AG04449 (cell line): ENCODE measurements at regions not wholly inside any gene's neighbourhood (a gene's known extent, or its start where the extent isn't known, plus 50 kb on each side); places are given as distances from the start of the nearest gene placed in this dataset.

Experiments
- CTCF ChIA-PET: fragments of 350-600 bp; formaldehyde crosslinking; extraction: SDS; loops from one replicate; lab custom pipeline; 2021; ENCODE audit warnings: antibody characterized with exemption; lab: Yijun Ruan, JAX
- POLR2A ChIA-PET: fragments of 400-600, 350-600 bp; formaldehyde crosslinking; extraction: SDS; loops from one replicate; lab custom pipeline; 2020; ENCODE audit warnings: antibody characterized with exemption, inconsistent platforms; lab: Yijun Ruan, JAX
- DNase-seq: peaks from one replicate; pipeline ENCODE4 v3.0.0-alpha.2; 2010; ENCODE audit warnings: low read depth, low spot score
- H3K4me3 ChIP-seq: 2 replicates; pipeline ENCODE4 v1.5.1; 2011; ENCODE audit warnings: low read depth, mild to moderate bottlenecking, control low read depth, low read length
- CTCF ChIP-seq: IDR thresholded peaks from one replicate; pipeline ENCODE4 v1.5.1; 2011; ENCODE audit warnings: mild to moderate bottlenecking, moderate library complexity, low read length, control low read depth, inconsistent platforms; ENCODE audit not compliant: insufficient read depth; ENCODE audit errors: missing control alignments

DNA sequence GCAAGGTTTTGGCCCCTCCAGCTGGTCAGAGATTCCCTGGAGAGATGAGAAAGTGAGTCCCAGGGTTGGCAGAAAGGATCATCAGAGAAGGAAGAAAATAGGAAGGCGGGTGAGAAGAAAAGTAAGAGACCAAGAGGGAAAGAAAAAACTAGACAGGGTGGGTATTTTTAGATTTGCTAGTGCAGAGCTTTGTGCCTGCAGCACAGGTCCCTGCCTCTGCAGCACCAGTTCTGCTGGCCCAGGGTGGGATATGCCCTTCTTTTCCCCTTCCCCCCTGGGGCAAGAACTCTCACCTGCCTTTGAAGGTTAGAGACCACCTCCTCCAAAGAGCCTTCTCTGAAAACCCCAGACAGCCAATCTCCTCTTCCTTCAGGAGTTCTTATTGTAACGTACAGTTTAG, 90.3 kb upstream of the EGFLAM start:
- no peak for DNase-seq
- H3K4me3 ChIP-seq: no peak overlapping the region
- ChIA-PET CTCF (no interaction called here), POLR2A (no interaction called here)
- TF ChIP-seq CTCF: no peak

- DNase-seq: no peak
- ChIA-PET POLR2A (no interaction called here), CTCF (no interaction called here)
- H3K4me3 ChIP-seq: no peak overlapping the region
- TF ChIP-seq CTCF: no peak
These were observed 90.8 kb upstream of the EGFLAM start for GRCh38 chr5:38167562-38167996.

DNA sequence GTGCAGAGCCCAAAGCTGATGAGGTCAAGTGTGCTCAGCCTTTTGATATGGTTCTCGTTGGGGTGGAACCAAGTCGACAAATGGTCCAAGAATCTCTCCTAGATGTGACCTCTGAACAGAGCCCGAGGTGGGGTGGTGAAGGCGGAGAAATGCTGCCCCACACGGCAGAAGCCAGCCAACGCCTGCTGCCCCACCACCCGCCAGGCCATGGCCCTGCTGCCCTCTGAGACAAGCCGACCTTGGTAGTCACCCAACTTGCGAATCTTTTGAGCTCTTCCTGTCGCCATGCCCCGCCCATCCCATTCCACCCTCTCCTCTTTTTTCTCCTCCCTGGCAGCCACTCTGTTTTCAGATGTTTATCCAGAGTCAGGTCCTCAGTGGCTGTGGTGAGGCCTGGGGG, 91.5 kb upstream of the EGFLAM start:
- TF ChIP-seq CTCF: no peak
- no peak for DNase-seq
- POLR2A ChIA-PET: no interaction called here
- CTCF ChIA-PET: no interaction called here
- no peak overlapping the region for H3K4me3 ChIP-seq

- CTCF ChIA-PET: interaction anchor here (0.7 to 1.3 kb wide), 2 partner anchors 27 to 752 kb away, joined by 3 read pairs; no protein-coding TSS in a partner anchor
- TF ChIP-seq CTCF: no peak
- H3K4me3 ChIP-seq: no peak overlapping the region
- no peak for DNase-seq
- POLR2A ChIA-PET: no interaction called here
These were observed 92.9 kb upstream of the EGFLAM start for GRCh38 chr5:38165435-38165834.

- DNase-seq: no peak
- no peak overlapping the region for H3K4me3 ChIP-seq
- ChIA-PET POLR2A (no interaction called here), CTCF (interaction anchor here (0.7 to 1.3 kb wide), 3 partner anchors 28 to 752 kb away, joined by 3 read pairs; no protein-coding TSS in a partner anchor)
- no peak for TF ChIP-seq CTCF
These were observed 93.5 kb upstream of the EGFLAM start for GRCh38 chr5:38164776-38165399.

GRCh38 chr5:38163636-38164237, 94.6 kb upstream of the EGFLAM start:
- ChIA-PET CTCF (no interaction called here), POLR2A (no interaction called here)
- H3K4me3 ChIP-seq: no peak overlapping the region
- TF ChIP-seq CTCF: no peak
- no peak for DNase-seq
